Suppressor macrophage (primary cell): ENCODE measurements at regions not wholly inside any gene's neighbourhood (a gene's known extent, or its start where the extent isn't known, plus 50 kb on each side); places are given as distances from the start of the nearest gene placed in this dataset.

Experiments used
- DNase-seq, 4 experiments: peaks; one replicate each; pipeline ENCODE4 v3.0.0-alpha.2; 2020 to 2022

DNA sequence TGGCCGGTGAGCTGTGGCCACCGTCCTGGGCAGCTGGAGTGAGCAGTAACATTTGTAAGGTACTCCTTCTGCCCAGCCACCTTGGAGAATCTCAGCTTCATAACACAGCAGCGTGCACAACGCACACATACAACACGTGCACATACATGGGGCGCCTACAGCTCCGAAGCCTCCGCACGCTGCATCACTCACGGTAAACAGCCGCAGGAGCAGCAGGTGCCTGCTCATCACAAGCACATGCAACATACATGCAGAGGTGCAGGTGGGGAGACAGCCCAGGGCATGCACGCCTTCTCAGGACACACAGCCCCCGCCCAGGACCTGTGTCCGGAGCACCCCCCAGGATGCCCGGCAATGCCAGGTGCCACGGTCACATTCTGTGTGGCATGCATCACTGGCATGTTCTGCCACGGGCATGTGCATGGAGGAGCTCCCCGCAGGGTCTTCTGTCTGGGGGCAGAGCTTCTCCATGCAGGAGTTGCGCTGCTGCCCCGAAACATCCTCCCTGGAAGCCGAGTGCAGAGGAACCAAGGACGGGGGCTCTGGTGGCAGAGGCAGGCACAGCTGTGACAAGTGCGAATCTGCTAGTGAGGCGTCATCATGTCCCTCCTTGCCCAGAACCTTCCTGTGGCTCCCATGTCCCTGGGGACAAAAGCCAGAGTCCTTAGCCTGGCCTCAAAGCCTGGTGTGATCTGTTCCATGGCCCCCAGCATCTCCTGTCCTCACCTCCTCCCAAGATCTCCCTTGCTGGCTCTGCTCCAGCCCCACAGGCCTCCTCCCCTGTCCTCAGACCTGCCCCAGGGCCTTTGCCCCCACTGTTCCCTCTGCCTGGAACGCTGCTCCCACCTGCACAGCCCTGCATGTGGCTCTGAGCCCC lies 184.0 kb upstream of the GSE1 start:
- DNase-seq = no peak

DNA sequence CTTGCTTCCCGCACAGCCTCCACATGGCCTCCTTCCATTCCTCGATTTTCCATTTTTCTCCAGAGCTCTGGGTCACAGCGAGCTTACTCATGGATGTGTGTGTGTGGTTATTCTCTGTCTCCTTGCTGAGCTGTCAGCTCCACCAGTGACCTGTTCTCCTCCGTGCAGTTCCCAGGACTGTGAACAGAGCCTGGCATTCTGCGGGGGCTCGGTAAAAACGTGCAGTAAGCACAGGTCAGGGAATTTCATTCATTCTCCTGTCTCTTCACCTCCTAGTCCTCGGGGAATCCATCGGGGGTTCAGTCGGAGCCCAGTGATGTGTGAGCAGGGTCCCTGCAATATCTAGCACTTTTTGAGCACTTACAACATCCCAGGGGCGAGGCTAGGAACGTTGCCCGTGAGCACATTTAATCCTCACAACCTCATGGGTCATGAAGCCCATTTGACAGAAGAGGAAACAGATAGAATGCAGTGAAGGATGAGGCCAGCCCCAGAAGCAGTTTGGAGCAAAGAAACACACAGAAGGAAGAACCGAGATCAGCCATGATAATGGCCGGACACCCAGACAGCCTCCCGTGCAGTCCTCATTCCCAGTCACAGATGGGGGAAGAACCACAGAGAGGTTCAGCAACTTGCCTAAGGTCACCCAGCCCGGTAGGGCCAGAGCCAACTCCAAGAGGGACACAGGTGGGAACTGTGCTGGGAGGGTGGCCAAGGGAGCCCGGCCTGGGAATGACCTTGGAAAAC lies 183.2 kb upstream of the GSE1 start:
- no peak for DNase-seq

DNA sequence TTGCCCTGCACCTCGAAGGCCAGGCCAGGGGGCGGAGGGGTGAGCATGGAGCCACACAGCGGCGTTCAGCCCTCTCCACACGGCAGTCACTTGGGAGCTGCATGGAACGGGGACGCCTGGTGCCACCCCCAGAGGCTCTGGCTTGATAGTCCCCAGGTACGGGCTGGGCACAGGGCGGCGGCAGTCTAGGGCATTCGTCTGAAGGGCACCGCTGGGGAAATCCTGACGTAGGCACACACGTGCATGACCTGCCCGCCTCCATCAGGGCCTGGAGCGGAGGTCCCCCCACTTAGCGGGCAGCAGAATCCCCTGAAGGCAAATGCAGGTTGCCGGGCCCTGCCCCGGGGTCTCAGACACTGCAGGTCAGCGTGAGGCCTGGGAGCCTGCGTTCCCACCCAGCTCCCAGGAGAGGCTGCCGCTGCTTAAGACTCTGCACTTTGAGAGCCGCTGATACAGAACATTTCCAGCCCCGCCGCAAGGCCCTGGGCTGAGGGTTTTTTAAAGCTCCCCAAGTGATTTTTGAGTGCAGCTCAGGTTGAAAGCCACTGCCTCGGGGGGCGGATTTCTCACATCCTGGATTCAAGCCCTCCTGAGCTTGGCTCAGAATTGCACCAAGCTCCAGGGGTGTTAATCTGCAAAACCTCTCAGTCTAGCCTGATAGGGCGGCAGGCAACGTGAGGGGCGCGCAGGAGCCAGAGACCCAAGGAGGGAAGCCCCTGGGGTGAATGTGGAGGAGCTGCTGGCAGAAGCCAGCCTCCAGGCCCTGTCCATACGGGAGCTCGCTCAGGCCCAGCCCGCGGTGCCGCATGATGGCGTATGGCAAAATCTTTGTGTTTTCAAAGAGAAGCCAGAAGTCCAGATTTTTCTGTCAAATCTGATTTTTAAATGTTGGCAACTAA lies 182.3 kb upstream of the GSE1 start:
- no peak for DNase-seq

DNA sequence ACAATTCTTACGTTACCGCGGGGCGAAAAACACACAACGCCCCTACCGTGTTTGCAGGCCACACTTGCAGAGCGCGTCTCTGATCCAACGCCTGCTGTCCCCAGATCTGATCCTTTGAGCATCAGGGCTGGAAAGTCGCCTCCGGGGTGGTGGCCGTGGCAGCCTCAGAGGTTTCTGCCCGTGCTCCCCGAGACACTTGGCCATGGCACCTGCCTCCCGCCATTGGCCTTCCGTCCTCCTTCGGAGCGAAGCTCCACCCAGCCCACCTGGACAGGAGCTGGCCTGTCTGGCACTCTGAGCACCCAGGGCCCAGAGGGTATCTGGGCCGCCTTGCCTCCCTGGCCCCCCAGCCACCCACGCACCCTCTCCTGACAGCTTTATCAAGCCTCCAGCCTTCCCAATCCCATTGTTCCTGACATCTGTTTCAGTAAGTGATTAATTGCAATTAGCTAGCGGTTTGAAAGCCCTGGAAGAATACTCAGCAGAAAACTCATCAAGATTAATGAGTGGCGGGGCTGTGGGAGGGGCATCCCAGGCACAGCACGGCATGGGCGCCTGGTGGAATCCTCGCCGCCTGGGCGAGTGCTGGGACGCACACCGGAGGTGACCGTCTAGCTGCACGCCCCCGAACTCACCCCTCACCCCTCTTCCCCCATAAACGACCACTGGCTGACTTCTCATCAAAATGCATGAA lies 181.5 kb upstream of the GSE1 start:
- no peak for DNase-seq

DNA sequence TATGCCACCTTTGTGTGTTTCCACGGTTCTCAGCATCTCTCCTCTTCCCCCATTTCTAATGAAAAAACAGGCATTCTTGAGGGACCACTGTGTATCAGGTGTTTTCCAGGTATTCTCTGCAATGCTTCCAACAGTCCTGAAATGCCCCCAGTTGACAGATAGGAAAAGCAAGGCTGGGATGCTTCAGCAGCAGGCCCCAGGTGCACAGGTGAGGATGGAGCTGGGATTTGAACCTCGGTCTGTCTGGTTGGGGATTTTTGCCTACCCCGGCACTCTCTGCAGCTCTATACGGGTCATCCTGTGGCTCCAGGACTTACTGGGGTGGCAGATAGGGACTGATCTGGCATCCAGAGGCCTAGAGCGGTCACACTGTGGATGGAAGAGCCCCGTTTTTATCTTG lies 180.5 kb upstream of the GSE1 start:
- DNase-seq = no peak

DNA sequence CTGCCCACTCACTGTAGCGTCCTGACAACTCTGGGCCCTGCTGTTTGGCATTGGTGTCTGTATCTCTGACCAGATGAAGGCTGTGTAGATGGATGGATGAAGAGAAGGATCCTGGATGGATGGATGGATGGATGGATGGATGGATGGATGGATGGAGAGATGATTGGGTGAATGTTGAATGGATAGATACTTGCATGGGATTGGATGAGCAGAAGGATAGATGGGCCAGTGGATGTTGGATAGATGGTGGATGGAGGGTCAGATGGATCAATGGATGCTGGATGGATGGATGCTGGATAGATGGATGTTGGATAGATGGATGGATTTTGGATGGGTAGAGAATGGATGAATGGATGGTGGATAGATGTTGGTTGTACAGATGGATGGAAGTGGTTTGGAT lies 179.6 kb upstream of the GSE1 start:
- no peak for DNase-seq

DNA sequence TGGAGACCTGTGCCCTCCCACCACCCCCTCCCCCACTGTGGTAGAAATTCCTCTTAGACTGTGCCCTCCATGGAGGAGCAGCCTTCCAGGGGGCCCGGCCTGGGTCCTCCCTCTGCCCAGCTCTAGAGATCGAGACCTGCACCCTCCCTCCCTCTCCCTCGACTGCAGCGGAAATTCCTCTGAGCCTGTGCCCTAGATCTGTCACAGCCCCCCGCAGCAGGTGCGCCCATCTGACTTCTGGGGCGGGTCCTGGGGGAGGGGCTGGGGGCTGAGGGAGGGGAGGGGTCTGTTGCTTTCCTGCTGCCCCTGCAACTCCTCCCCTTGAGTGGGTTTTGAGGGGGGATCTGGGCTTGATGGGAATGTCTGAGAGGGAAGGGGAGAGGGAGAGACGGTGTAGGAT lies 177.8 kb upstream of the GSE1 start:
- DNase-seq = no peak

DNA sequence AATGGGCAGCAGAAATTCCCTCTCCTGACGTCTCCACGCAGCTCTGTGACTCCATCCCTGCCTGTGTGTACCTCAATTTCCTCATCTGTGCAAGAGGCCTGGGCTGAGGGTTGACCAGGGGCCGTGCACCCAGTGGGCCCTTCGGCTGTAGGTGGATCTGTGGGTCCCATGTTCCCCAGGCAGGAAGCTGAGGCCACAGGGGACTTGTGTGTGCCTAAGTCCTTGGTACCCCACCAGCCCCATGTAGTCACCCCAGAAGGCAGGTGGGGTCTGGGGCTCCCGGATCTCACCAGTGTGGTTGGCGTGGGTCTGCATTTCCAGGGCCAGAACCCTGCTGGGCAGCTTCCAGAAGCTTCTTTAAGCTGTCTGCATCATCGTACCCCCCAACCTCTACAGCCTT lies 177.4 kb upstream of the GSE1 start:
- no peak for DNase-seq

DNA sequence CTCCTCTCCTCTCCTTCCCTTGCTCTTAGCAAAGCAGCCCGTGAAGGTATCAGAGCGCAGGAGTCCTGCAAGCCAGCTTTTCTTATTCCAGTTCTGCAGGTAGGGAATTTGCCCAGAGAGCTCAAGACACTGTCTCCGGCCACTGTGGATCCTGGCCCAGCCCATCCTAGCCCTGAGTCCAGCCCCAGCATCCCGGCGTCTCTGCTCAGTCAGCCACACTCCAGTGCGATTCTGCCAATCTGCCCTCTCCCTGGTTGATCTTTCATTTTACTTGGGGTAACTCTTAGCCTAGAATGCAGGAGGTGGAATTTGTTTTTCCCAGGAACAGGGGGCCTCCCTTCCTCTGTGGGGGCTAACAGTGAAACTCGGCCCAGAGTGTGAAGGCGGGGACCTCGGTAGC lies 176.9 kb upstream of the GSE1 start:
- no peak for DNase-seq

DNA sequence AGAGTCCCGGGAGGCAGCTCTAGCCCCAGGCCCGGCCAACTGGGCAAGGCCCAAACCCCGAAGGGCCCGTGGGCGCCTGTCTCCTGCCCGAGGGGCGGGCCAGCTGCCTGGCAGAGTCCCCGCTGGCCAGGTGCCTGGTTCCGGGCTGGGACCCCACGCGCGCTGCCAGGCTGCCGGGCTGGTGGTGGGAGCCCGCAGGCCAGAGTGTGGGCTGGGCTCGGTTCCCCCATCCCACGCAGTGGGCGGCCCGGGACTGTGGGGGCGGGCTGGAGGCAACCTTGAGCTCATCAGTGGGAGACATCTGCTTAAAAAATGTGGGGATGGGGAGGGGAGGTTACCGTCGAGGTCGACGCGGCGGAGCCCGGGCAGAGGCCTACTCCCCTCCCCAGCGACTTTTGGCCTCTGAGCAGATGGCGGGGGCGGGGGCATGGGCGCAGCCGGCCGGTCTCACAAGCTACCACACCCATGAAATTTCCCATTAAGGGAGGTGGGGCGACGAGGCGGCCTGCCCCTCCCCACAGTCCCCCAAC lies 176.4 kb upstream of the GSE1 start:
- no peak for DNase-seq

DNA sequence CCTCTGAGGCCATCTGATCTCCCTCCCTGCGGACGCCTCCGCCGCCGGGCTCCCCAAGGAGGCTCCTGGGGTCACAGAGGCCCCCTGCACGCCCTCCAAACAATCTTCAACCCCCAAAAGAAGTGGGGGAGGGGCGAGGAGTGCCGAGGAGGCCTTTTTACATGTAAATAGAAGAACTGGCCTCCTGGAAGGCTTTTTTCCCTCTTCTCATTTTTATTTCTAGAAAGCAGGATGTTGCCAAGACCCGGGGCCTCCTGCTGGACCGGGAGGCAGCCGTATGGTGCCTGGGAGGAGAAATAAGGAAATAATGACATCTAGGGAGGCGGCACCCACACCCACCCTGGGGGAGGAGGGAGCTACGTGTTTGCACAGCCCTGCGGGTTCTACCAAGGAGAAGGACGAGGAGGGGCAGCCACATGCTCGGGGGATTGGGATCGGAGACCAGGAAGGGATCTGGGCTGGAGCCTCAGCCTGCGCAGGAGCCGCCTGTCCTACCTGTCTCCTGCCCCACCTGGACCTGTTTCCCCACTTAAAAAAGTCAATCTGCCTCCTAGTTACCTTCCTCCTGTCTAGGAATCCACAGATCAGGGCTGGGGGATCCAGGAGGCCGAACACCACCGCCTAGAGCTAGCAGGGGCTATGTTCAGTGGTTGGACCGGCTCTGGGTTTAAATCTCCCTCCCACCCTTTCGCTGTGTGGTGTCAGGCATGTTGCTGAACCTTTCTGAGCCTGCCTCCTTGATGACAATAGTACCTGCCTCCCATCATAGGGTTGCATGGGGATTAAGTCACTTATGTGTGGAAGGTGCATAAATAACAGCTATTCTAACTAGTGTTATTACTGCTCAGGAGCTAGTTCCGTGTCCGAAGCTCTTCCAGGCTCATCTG lies 175.7 kb upstream of the GSE1 start:
- DNase-seq = peak; percentile 63 to 84 (median 75)

DNA sequence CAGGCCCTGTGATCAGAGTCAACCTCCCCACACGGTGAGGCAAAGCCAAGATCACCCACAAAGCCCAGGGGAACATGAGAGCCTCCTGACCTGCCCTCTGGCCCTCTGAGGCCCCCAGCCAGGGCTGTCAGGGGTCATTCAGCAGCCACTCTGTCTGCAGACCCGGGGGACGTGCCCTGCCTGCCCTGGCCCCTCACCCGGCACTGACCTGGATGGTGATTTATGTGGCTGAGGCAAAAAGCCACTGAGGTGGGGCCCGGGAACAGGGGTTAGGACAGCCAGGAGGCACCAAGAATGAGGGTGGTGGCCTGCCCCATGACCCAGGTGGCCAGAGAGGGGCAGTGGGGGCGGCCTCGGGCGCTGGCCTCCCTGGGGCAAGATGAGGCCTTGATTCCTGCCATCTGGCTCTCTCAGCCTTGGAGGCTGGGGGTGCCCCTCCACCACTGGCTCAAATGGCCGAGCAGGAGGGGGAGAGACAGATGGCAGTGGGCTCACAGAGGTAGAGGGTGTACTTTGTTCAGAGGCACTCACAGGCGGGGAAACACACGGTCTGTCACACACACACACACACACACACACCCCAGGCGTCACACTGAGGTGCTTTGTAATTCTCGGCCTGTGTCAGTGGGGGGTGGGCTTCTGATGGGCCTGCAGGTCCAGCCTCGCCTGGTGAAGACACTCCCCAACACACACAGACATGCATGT lies 174.0 kb upstream of the GSE1 start:
- no peak for DNase-seq

DNA sequence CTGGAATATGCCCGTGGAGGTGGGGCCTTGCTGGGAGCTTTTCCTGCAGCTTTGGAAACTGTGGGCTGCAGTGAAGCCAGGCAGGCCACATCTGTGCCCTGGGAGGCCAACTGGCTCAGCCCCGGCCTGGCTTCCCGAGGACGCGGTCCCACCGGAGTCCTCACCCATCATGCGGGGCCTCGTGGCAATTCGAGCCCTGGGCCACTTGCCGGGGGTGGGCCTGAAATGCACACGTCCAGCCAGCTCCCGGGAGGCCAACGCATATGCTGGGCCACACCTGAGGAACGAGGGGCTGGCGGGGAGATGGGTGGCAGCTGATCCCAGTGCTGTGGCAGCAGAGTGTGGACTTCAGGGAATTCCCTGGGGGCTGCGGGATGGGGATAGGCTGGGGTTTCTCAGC lies 172.4 kb upstream of the GSE1 start:
- DNase-seq = no peak

DNA sequence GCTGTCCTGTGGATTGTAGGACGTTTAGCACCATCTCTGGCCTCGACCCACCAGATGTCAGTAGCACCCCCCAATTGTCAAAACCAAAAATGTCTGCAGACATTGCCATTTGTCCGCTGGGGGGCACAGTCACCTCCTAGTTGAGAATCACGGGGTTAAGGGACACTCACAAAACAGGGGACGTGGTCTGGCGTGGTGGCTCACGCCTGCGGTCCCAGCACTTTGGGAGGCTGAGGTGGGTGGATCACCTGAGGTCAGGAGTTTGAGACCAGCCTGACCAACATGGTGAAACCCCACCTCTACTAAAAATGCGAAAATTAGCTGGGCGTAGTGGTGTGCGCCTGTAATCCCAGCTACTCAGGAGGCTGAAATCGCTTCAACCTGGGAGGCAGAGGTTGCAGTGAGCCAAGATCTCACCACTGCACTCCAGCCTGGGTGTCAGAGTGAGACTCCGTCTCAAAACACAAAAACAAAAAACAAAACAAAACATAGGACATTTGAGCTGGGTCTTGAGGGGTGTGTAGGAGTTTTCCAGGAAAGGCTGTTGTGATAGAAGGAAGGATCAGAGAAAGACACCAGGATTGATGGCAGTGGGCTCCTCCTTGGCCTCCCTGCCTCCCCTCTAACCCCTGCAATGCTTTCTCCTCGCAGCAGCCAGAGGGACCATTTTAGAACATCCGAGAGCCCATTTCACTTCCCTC lies 171.8 kb upstream of the GSE1 start:
- DNase-seq = peak in 1 of 4 experiments; percentile 22

DNA sequence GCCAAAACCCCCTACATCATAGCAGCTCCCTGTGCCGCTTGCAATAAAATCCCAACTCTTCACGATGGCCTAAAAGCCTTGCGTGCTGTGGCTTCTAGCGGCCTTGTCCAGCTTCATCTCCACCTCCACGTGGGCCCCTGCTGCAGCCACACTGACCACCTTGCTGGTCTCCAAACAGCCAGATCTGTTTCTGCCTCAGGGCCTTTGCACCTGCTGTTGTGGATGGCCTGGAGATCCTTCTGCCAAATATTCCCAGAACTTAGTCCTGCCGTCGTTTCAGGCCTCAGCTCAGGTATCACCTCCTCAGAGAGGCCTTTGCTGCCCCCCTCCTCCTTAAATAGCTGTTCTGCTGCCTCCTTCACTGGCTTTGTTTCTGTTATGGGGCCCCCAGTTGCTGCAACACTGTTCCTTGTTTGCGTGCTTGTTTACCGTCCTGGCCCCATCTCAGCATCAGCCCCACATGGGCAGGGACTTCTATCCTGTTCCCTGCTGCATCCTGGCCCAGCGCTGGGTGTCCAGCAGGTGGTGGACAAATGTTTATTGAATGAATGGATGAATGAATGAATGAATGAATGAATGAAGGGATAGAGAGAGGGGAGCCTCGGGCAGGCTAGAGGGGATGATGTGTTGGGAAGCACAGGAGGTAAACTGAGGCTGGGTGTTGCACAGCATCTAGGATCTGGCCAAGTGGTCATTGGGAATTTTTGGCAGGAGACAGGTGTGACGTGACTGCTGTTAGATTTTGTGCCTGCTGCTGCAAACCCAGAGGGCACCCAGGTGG lies 171.0 kb upstream of the GSE1 start:
- no peak for DNase-seq

DNA sequence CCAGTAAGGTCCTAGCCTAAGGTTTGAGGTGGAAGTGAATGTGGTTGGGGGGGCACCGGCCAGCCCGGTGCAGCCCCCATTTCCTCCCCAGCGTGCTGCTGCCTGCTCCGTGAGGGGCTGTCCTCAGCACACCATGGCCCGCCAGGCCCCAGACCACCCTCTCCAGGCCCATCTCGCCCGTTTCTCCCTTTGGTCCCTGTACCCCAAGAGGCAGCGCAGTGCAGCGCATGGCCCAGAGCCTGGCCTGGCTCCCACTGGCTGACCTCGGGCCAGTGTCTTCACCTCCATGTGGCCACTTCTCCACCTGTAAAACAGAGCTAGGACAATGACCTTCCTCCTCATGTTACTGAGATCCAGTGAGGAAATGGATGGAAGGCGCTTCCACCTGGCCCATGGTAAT lies 170.0 kb upstream of the GSE1 start:
- no peak for DNase-seq

DNA sequence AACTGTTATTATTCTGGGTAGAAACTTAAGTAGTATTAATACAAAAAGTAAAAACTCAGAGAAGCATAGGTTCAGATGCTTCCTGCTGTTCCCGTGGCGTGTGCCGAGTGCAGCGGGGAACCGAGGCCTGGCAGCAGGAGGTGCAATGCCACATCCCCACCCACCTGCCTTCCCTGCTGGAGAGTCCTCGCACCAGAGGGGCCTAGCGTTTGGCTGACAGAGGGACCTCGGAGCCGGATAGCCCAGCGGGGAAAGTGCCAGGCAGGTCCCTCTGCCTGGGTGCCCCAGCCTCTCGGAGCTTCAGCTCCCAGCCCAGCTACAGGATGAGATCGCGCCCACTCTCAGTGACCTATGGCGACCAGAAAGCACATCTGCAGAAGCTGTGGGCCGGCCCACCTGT lies 169.6 kb upstream of the GSE1 start:
- DNase-seq = no peak

DNA sequence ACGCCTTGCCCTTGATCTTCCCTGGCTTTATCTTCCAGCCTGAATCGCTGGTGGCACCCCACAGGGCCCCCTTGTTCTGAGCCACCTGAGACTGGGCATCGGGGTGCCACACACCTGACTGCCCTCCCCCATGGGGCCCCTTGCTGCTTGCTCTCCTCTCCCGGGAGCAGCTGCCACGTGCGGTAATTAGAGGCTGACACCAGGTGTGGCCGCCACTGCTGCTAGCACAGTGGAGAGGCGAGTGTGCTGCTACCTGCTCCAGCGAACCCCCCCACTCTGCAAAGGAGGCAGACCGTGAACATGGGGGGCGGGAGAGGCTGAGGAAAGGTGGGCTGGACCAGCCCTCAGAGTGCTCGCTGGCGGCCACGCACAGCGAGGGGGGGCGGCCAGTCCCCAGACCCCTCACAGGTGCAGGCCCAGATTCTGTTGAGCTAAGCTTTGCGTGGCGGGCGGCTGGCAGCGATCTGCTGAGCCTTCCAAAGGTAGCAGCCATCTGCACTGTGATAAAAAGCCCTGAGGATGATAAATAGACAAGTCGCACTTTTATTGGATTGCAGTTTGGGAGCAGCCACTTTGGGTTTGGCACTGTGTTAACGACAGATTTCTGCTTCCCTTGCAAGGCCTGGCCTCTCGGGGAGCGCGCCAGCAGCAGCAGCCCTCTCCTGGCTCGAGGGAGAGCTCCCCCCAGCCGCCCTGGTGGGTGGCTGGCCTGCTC lies 167.9 kb upstream of the GSE1 start:
- DNase-seq = no peak
